Prostate gland (tissue), 2 donors: ENCODE measurements at regions not wholly inside any gene's neighbourhood (a gene's known extent, or its start where the extent isn't known, plus 50 kb on each side); places are given as distances from the start of the nearest gene placed in this dataset.

Experiments used
- DNase-seq: peaks from one replicate; pipeline ENCODE4 v3.0.0-alpha.2; 2019; ENCODE audit warnings: low spot score
- H3K27ac ChIP-seq, 2 donors: fragments of 200-600 bp; sonication (generic); 2 replicates each; pipeline ENCODE4 v1.5.1; 2017 to 2019
- H3K27me3 ChIP-seq: fragments of 200-600 bp; sonication (generic); replicated peaks from 2 replicates; pipeline ENCODE4 v1.5.1; 2019; ENCODE audit not compliant: insufficient read depth
- H3K36me3 ChIP-seq, 2 donors: fragments of 200-600 bp; sonication (generic); 1 replicate in 1 of 2; 2 replicates in 1 of 2; pipeline versions ENCODE4 v1.5.1 to v1.8.1; 2017 to 2019
- H3K4me1 ChIP-seq: fragments of 200-600 bp; sonication (generic); replicated peaks from 2 replicates; pipeline ENCODE4 v1.5.1; 2019
- H3K4me3 ChIP-seq, 2 donors: fragments of 200-600 bp; sonication (generic); 2 replicates each; pipeline ENCODE4 v1.5.1; 2017 to 2019
- H3K9me3 ChIP-seq: fragments of 200-600 bp; sonication (generic); 2 replicates; pipeline ENCODE4 v1.5.1; 2017
- CTCF ChIP-seq, 4 experiments: fragments of 200-600 bp in 2 of 4; fragments of 450-650 bp in 2 of 4; sonication (generic) in 2 of 4; IDR thresholded peaks; 1 replicate in 3 of 4; 2 replicates in 1 of 4; pipeline ENCODE4 v1.5.1; 2016 to 2019; ENCODE audit warnings: antibody characterized with exemption in 4 of 4, mild to moderate bottlenecking in 2 of 4, moderate library complexity in 2 of 4
- POLR2A ChIP-seq: fragments of 450-650 bp; IDR thresholded peaks from one replicate; pipeline ENCODE4 v1.6.1; 2016; ENCODE audit warnings: antibody characterized with exemption, mild to moderate bottlenecking
- POLR2AphosphoS5 ChIP-seq: sonication (generic); formaldehyde crosslinking; IDR thresholded peaks from one replicate; pipeline ENCODE4 v1.6.1; 2017; ENCODE audit warnings: antibody characterized with exemption
- WGBS: methylation state at CpG from one replicate; pipeline ENCODE4 v1.1.5; 2018; 5-methylcytosine and 5-hydroxymethylcytosine counted together
- intact Hi-C: fragments of 100-400 bp; cut with DNase I; formaldehyde crosslinking; loops from one replicate; pipeline ENCODE4 v1.14.2; 2022

- DNase-seq: no peak
- H3K27me3 ChIP-seq: no peaks in the 10 kb centered on the region
- no peak overlapping the region for H3K27ac ChIP-seq
- no peak for TF ChIP-seq CTCF (IDR thresholded peaks at IDR 0.05)
- H3K4me1 ChIP-seq: no peaks in the 10 kb centered on the region
- no peak overlapping the region for H3K4me3 ChIP-seq
- 88% methylated on average over 15 of the region's 15 CpGs for WGBS
- no peaks in the 10 kb centered on the region for H3K36me3 ChIP-seq
- intact Hi-C loops: loop anchor here (5.0 kb wide), 3 partner anchors 39 to 1531 kb away; no protein-coding TSS in a partner anchor
- no peaks in the 10 kb centered on the region for H3K9me3 ChIP-seq
These were observed 63.5 kb upstream of the PITRM1 start for GRCh38 chr10:3235996-3236510.

- intact Hi-C loops: loop anchor here (5.0 kb wide), 3 partner anchors 38 to 1532 kb away; no protein-coding TSS in a partner anchor
- no peak overlapping the region for H3K27ac ChIP-seq
- DNase-seq: no peak
- H3K27me3 ChIP-seq: no peaks in the 10 kb centered on the region
- H3K4me3 ChIP-seq: no peak overlapping the region
- no peaks in the 10 kb centered on the region for H3K36me3 ChIP-seq
- TF ChIP-seq POLR2A (no peak), CTCF (IDR thresholded peaks at IDR 0.05) (no peak), POLR2AphosphoS5 (no peak)
- no peaks in the 10 kb centered on the region for H3K4me1 ChIP-seq
- WGBS: 93% methylated on average over 10 of the region's 10 CpGs
- no peaks in the 10 kb centered on the region for H3K9me3 ChIP-seq
These were observed 62.8 kb upstream of the PITRM1 start for GRCh38 chr10:3235395-3235794.

- H3K27me3 ChIP-seq: no peaks in the 10 kb centered on the region
- no peaks in the 10 kb centered on the region for H3K4me1 ChIP-seq
- H3K9me3 ChIP-seq: no peaks in the 10 kb centered on the region
- no peak overlapping the region for H3K27ac ChIP-seq
- DNase-seq: no peak
- no peaks in the 10 kb centered on the region for H3K36me3 ChIP-seq
- TF ChIP-seq CTCF (IDR thresholded peaks at IDR 0.05) (no peak), POLR2A (no peak), POLR2AphosphoS5 (no peak)
- WGBS: 87% methylated on average over 5 of the region's 5 CpGs
- H3K4me3 ChIP-seq: no peak overlapping the region
- intact Hi-C loops: no loop called here
These were observed 61.0 kb upstream of the PITRM1 start for GRCh38 chr10:3233486-3233990.

- Histone ChIP-seq H3K9me3 (no peaks in the 10 kb centered on the region), H3K4me1 (no peaks in the 10 kb centered on the region), H3K27me3 (no peaks in the 10 kb centered on the region), H3K4me3 (no peak overlapping the region), H3K27ac (no peak overlapping the region), H3K36me3 (no peaks in the 10 kb centered on the region)
- 88% methylated on average over 12 of the region's 12 CpGs for whole genome bisulfite sequencing
- TF ChIP-seq POLR2A (no peak), CTCF (IDR thresholded peaks at IDR 0.05) (no peak), POLR2AphosphoS5 (no peak)
- intact Hi-C loops: no loop called here
- no peak for DNase-seq
These were observed 59.6 kb upstream of the PITRM1 start for GRCh38 chr10:3231951-3232730.

- Histone ChIP-seq H3K9me3 (no peaks in the 10 kb centered on the region), H3K27ac (no peak overlapping the region), H3K27me3 (no peaks in the 10 kb centered on the region), H3K4me1 (no peaks in the 10 kb centered on the region), H3K36me3 (no peaks in the 10 kb centered on the region), H3K4me3 (no peak overlapping the region)
- TF ChIP-seq POLR2A (no peak), CTCF (IDR thresholded peaks at IDR 0.05) (no peak), POLR2AphosphoS5 (no peak)
- no peak for DNase-seq
- intact Hi-C loops: no loop called here
- 79% methylated on average over 3 of the region's 3 CpGs for WGBS
These were observed 57.2 kb upstream of the PITRM1 start for GRCh38 chr10:3229815-3230214.
